H1 (cell line): ENCODE measurements at regions not wholly inside any gene's neighbourhood (a gene's known extent, or its start where the extent isn't known, plus 50 kb on each side); places are given as distances from the start of the nearest gene placed in this dataset.

Experiments used
- CTCF ChIA-PET: fragments of 300-600 bp; sonication (Branson Sonifier 250); formaldehyde crosslinking; loops from one replicate; lab custom pipeline; 2021; ENCODE audit not compliant: partially characterized antibody; lab: Charles Lee
- POLR2A ChIA-PET: fragments of 300-600 bp; sonication (Branson Sonifier 250); formaldehyde crosslinking; loops from one replicate; lab custom pipeline; 2021; ENCODE audit warnings: inconsistent platforms; ENCODE audit not compliant: partially characterized antibody; lab: Charles Lee
- DNase-seq, 2 experiments: peaks; one replicate each; pipeline versions ENCODE4 v3.0.0 to v3.0.0-alpha.2; 2010 to 2022; ENCODE audit warnings: low spot score in 2 of 2, low read depth in 1 of 2, mixed read lengths in 1 of 2
- FAIRE-seq: peaks from 2 replicates; lab custom pipeline; 2011; peaks lifted over from hg19 to GRCh38; lab: Jason Lieb, UNC
- H2AFZ ChIP-seq: 2 replicates; pipeline ENCODE4 v1.8.1; 2012; ENCODE audit warnings: low read length, inconsistent platforms
- H2AK5ac ChIP-seq: 2 replicates; pipeline ENCODE4 v1.6.1; 2013; ENCODE audit warnings: low read depth, low read length
- H2BK120ac ChIP-seq: replicated peaks from 2 replicates; pipeline ENCODE3; 2013; ENCODE audit warnings: low read depth, low read length, inconsistent platforms
- H2BK12ac ChIP-seq: 2 replicates; pipeline ENCODE4 v1.6.1; 2013; ENCODE audit warnings: low read depth, low read length
- H2BK15ac ChIP-seq: 2 replicates; pipeline ENCODE4 v1.6.1; 2013; ENCODE audit warnings: low read length
- H2BK20ac ChIP-seq: 2 replicates; pipeline ENCODE4 v1.6.1; 2013; ENCODE audit warnings: low read length
- H2BK5ac ChIP-seq: 2 replicates; pipeline ENCODE4 v1.6.1; 2013; ENCODE audit warnings: low read depth, low read length
- H3K14ac ChIP-seq: 2 replicates; pipeline ENCODE4 v1.6.1; 2013; ENCODE audit warnings: inconsistent platforms; ENCODE audit not compliant: insufficient read length
- H3K18ac ChIP-seq: 2 replicates; pipeline ENCODE4 v1.6.1; 2013; ENCODE audit warnings: low read length; ENCODE audit errors: extremely low read depth
- H3K23ac ChIP-seq: 2 replicates; pipeline ENCODE4 v1.6.1; 2013; ENCODE audit warnings: inconsistent platforms; ENCODE audit not compliant: insufficient read length
- H3K23me2 ChIP-seq: 2 replicates; pipeline ENCODE4 v1.6.1; 2013; ENCODE audit warnings: low read depth, low read length
- H3K27ac ChIP-seq: 2 replicates; pipeline ENCODE4 v1.6.1; 2011; ENCODE audit warnings: low read depth, low read length, inconsistent platforms
- H3K27me3 ChIP-seq, 4 experiments: replicated peaks in 1 of 4; 1 replicate in 1 of 4; 2 replicates in 3 of 4; pipeline versions ENCODE4 v1.6.1 to v1.8.1; 2011 to 2013; ENCODE audit warnings: low read length in 3 of 4, mild to moderate bottlenecking in 3 of 4, inconsistent platforms in 2 of 4, mixed read lengths in 2 of 4, moderate library complexity in 1 of 4; ENCODE audit not compliant: control insufficient read depth in 3 of 4, insufficient read depth in 3 of 4; ENCODE audit errors: extremely low read depth in 1 of 4
- H3K36me3 ChIP-seq, 4 experiments: 2 replicates each; pipeline versions ENCODE4 v1.6.1 to v1.8.1; 2011 to 2013; ENCODE audit warnings: mild to moderate bottlenecking in 4 of 4, low read length in 3 of 4, moderate library complexity in 2 of 4, control low read depth in 1 of 4, inconsistent platforms in 1 of 4; ENCODE audit not compliant: insufficient read depth in 4 of 4, control insufficient read depth in 2 of 4
- H3K4ac ChIP-seq: replicated peaks from 2 replicates; pipeline ENCODE3; 2013; ENCODE audit warnings: low read length, low read depth, mixed read lengths, inconsistent platforms; ENCODE audit not compliant: insufficient read length
- H3K4me1 ChIP-seq, 4 experiments: replicated peaks in 1 of 4; 1 replicate in 1 of 4; 2 replicates in 3 of 4; pipeline versions ENCODE4 v1.6.1 to v1.8.1; 2011 to 2013; ENCODE audit warnings: low read length in 3 of 4, inconsistent platforms in 2 of 4, mixed read lengths in 1 of 4; ENCODE audit not compliant: insufficient read depth in 4 of 4, control insufficient read depth in 3 of 4
- H3K4me2 ChIP-seq, 2 experiments: 2 replicates each; pipeline versions ENCODE4 v1.6.1 to v1.8.1; 2011 to 2013; ENCODE audit warnings: low read depth in 2 of 2, low read length in 2 of 2, control low read depth in 1 of 2, inconsistent platforms in 1 of 2, mild to moderate bottlenecking in 1 of 2; ENCODE audit not compliant: insufficient read depth in 1 of 2
- H3K4me3 ChIP-seq, 4 experiments: fragments of 200-600, 300-600 bp in 1 of 4; sonication (generic), shearing (Covaris generic), sonication (Bioruptor Twin) in 1 of 4; 2 replicates each; pipeline versions ENCODE4 v1.5.1 to v1.8.1; 2011 to 2016; ENCODE audit warnings: low read length in 4 of 4, low read depth in 3 of 4, control low read depth in 2 of 4, inconsistent platforms in 2 of 4, mild to moderate bottlenecking in 2 of 4, mixed read lengths in 1 of 4, moderate library complexity in 1 of 4; ENCODE audit not compliant: insufficient read depth in 2 of 4; ENCODE audit errors: extremely low read depth in 1 of 4
- H3K56ac ChIP-seq: replicated peaks from 2 replicates; pipeline ENCODE3; 2013; ENCODE audit warnings: low read depth, mild to moderate bottlenecking, mixed read lengths, low read length, inconsistent platforms; ENCODE audit not compliant: insufficient read length
- H3K79me1 ChIP-seq: 2 replicates; pipeline ENCODE4 v1.6.1; 2013; ENCODE audit warnings: low read depth, low read length, control low read depth
- H3K79me2 ChIP-seq, 2 experiments: 2 replicates each; pipeline versions ENCODE4 v1.6.1 to v1.8.1; 2012 to 2013; ENCODE audit warnings: low read length in 2 of 2, mild to moderate bottlenecking in 2 of 2, inconsistent platforms in 1 of 2; ENCODE audit not compliant: insufficient read depth in 2 of 2, control insufficient read depth in 1 of 2
- H3K9ac ChIP-seq, 4 experiments: replicated peaks in 1 of 4; 1 replicate in 1 of 4; 2 replicates in 3 of 4; pipeline versions ENCODE4 v1.6.1 to v1.8.1; 2011 to 2013; ENCODE audit warnings: low read depth in 3 of 4, low read length in 3 of 4, control low read depth in 2 of 4, mild to moderate bottlenecking in 2 of 4, moderate library complexity in 2 of 4, inconsistent platforms in 1 of 4; ENCODE audit errors: extremely low read depth in 1 of 4
- H3K9me3 ChIP-seq, 2 experiments: 2 replicates each; pipeline versions ENCODE4 v1.6.1 to v1.8.1; 2012 to 2013; ENCODE audit warnings: mild to moderate bottlenecking in 2 of 2, moderate library complexity in 2 of 2, control low read depth in 1 of 2, inconsistent platforms in 1 of 2, low read depth in 1 of 2, low read length in 1 of 2, mixed read lengths in 1 of 2; ENCODE audit not compliant: insufficient read depth in 2 of 2
- H4K20me1 ChIP-seq, 2 experiments: replicated peaks in 1 of 2; 2 replicates each; pipeline versions ENCODE3 to v1.8.1; 2011 to 2013; ENCODE audit warnings: inconsistent platforms in 2 of 2, low read length in 2 of 2, mild to moderate bottlenecking in 1 of 2; ENCODE audit not compliant: insufficient read depth in 2 of 2, control insufficient read depth in 1 of 2
- H4K5ac ChIP-seq: 2 replicates; pipeline ENCODE4 v1.6.1; 2013; ENCODE audit warnings: low read length, low read depth, mixed read lengths, inconsistent platforms; ENCODE audit not compliant: insufficient read length
- H4K8ac ChIP-seq: 2 replicates; pipeline ENCODE4 v1.8.0; 2013; ENCODE audit warnings: mild to moderate bottlenecking, moderate library complexity, low read length, inconsistent platforms; ENCODE audit not compliant: insufficient read depth; ENCODE audit errors: extremely low read depth
- H4K91ac ChIP-seq: replicated peaks from 2 replicates; pipeline ENCODE3; 2013; ENCODE audit warnings: low read length, mixed read lengths, inconsistent platforms; ENCODE audit not compliant: insufficient read length
- CTBP2 ChIP-seq: IDR thresholded peaks from 2 replicates; pipeline ENCODE4 v1.7.0; 2011; ENCODE audit warnings: borderline replicate concordance, mild to moderate bottlenecking, moderate library complexity, mixed read lengths, low read length; ENCODE audit not compliant: insufficient read depth, insufficient read length
- E2F6 ChIP-seq: IDR thresholded peaks from 2 replicates; pipeline ENCODE4 v1.6.1; 2012; ENCODE audit warnings: inconsistent platforms
- GTF2F1 ChIP-seq: IDR thresholded peaks from 2 replicates; pipeline ENCODE4 v1.6.1; 2012; ENCODE audit warnings: low read depth, low read length, improper control_type of control experiment, borderline replicate concordance
- KDM1A ChIP-seq: fragments of 200-600, 300-600 bp; sonication (generic); IDR thresholded peaks from 2 replicates; pipeline ENCODE4 v1.7.1; 2016; ENCODE audit warnings: mild to moderate bottlenecking, low read length, borderline replicate concordance
- KDM4A ChIP-seq: IDR thresholded peaks from one replicate; pipeline ENCODE4 v1.7.1; 2012; ENCODE audit warnings: low read depth, mild to moderate bottlenecking, moderate library complexity, low read length, inconsistent platforms; ENCODE audit not compliant: severe bottlenecking
- KDM5A ChIP-seq: fragments of 200-600 bp; IDR thresholded peaks from 2 replicates; pipeline ENCODE4 v1.7.1; 2012; ENCODE audit warnings: mild to moderate bottlenecking, low read length, inconsistent platforms, mixed read lengths
- PHF8 ChIP-seq: fragments of 200-600 bp; sonication (generic); conservative IDR thresholded peaks from 2 replicates; pipeline ENCODE4 v1.7.1; 2012; ENCODE audit warnings: low read depth, mild to moderate bottlenecking, inconsistent platforms, low read length, moderate library complexity
- SAP30 ChIP-seq: fragments of 300-600 bp; sonication (generic); IDR thresholded peaks from 2 replicates; pipeline ENCODE4 v1.7.1; 2012; ENCODE audit warnings: low read length, moderate library complexity, mild to moderate bottlenecking, inconsistent platforms; ENCODE audit not compliant: insufficient read depth, insufficient replicate concordance
- SIN3A ChIP-seq, 2 experiments: IDR thresholded peaks in 1 of 2; conservative IDR thresholded peaks in 1 of 2; 2 replicates each; pipeline ENCODE4 v1.6.1; 2011 to 2012; ENCODE audit warnings: low read length in 2 of 2, improper control_type of control experiment in 1 of 2, low read depth in 1 of 2, mild to moderate bottlenecking in 1 of 2
- SP4 ChIP-seq: IDR thresholded peaks from 2 replicates; pipeline ENCODE4 v1.6.1; 2012; ENCODE audit warnings: low read length, inconsistent platforms
- USF2 ChIP-seq: IDR thresholded peaks from 2 replicates; pipeline ENCODE4 v1.6.1; 2011; ENCODE audit warnings: low read length, improper control_type of control experiment
- ZNF274 ChIP-seq: IDR thresholded peaks from 2 replicates; pipeline ENCODE4 v1.7.0; 2012; ENCODE audit warnings: low read length, borderline replicate concordance; ENCODE audit errors: extremely low read depth
- WGBS, 2 experiments: shearing (Covaris generic) in 1 of 2; methylation state at CpG; one replicate each; pipeline versions ENCODE4 v1.1.6 to v1.1.7; 2013 to 2015; ENCODE audit warnings: low lambda C conversion rate in 2 of 2, mixed read lengths in 2 of 2, inconsistent platforms in 1 of 2, low coverage in 1 of 2, missing lambda C conversion rate in 1 of 2; ENCODE audit not compliant: insufficient replicate concordance in 2 of 2, insufficient coverage in 1 of 2, insufficient read length in 1 of 2; ENCODE audit errors: extremely low coverage in 1 of 2, missing lambda C conversion rate in 1 of 2; 5-methylcytosine and 5-hydroxymethylcytosine counted together

- H2BK12ac ChIP-seq: no peak overlapping the region
- H4K20me1 ChIP-seq: no peaks in the 10 kb centered on the region
- H3K27me3 ChIP-seq: no peaks in the 10 kb centered on the region
- H2BK20ac ChIP-seq: no peak overlapping the region
- 83% methylated on average over 2 of the region's 2 CpGs; no CpG with 5 or more reads in 1 of the 2 experiments for WGBS, 2 experiments
- no peak overlapping the region for H3K14ac ChIP-seq
- no peak overlapping the region for H3K56ac ChIP-seq
- H3K4me1 ChIP-seq: peaks cover 0 to 4% (median 0%) of the 10 kb centered on the region in 4 experiments; a peak in 1 of 7 replicates
- ChIA-PET CTCF (no interaction called here), POLR2A (no interaction called here)
- H3K4ac ChIP-seq: no peak overlapping the region
- no peak overlapping the region for H3K4me2 ChIP-seq
- H2BK15ac ChIP-seq: no peak overlapping the region
- H3K9me3 ChIP-seq: no peaks in the 10 kb centered on the region
- DNase-seq (no peak), FAIRE-seq (no peak)
- no peak overlapping the region for H2BK5ac ChIP-seq
- no peak overlapping the region for H3K23ac ChIP-seq
- no peak overlapping the region for H4K8ac ChIP-seq
- no peaks in the 10 kb centered on the region for H3K79me2 ChIP-seq
- no peak overlapping the region for H2BK120ac ChIP-seq
- H3K79me1 ChIP-seq: no peaks in the 10 kb centered on the region
- H3K9ac ChIP-seq: no peak overlapping the region
- no peak overlapping the region for H3K4me3 ChIP-seq
- H4K5ac ChIP-seq: no peak overlapping the region
- TF ChIP-seq SIN3A (conservative IDR thresholded peaks at IDR 0.05 in 1 of 2, IDR thresholded peaks at IDR 0.05 in 1 of 2; ENCODE audit: low read depth in 1 of 2, low read length in 2 of 2): no peak
- TF ChIP-seq SAP30: no peak
- TF ChIP-seq CTBP2: no peak
- no peak for TF ChIP-seq USF2
- no peak for TF ChIP-seq GTF2F1
- TF ChIP-seq KDM4A: no peak
- no peak for TF ChIP-seq ZNF274
- no peak for TF ChIP-seq KDM5A
- TF ChIP-seq PHF8: no peak
- TF ChIP-seq E2F6: no peak
- no peak for TF ChIP-seq SP4
- TF ChIP-seq KDM1A: no peak
- no peak overlapping the region for H3K18ac ChIP-seq
- H3K23me2 ChIP-seq: no peaks in the 10 kb centered on the region
- no peaks in the 10 kb centered on the region for H3K36me3 ChIP-seq
- H3K27ac ChIP-seq: no peak overlapping the region
- H2AK5ac ChIP-seq: no peak overlapping the region
- H2AFZ ChIP-seq: no peak overlapping the region
- H4K91ac ChIP-seq: no peak overlapping the region
These were observed 210.1 kb downstream of the KDR start for GRCh38 chr4:54915276-54915675.
